GM23248 (cell line): ENCODE measurements at regions not wholly inside any gene's neighbourhood (a gene's known extent, or its start where the extent isn't known, plus 50 kb on each side); places are given as distances from the start of the nearest gene placed in this dataset.

Source experiments
- EZH2 ChIP-seq: fragments of 200-600 bp; sonication (generic); IDR thresholded peaks from 2 replicates; pipeline ENCODE4 v1.6.1; 2018; ENCODE audit warnings: antibody characterized with exemption, mild to moderate bottlenecking; ENCODE audit not compliant: insufficient read depth, poor library complexity, severe bottlenecking
- EZH2phosphoT487 ChIP-seq: fragments of 200-600 bp; sonication (generic); IDR thresholded peaks from 2 replicates; pipeline ENCODE4 v1.6.1; 2018; ENCODE audit warnings: antibody characterized with exemption, moderate library complexity, mild to moderate bottlenecking, low read depth; ENCODE audit not compliant: insufficient read depth

DNA sequence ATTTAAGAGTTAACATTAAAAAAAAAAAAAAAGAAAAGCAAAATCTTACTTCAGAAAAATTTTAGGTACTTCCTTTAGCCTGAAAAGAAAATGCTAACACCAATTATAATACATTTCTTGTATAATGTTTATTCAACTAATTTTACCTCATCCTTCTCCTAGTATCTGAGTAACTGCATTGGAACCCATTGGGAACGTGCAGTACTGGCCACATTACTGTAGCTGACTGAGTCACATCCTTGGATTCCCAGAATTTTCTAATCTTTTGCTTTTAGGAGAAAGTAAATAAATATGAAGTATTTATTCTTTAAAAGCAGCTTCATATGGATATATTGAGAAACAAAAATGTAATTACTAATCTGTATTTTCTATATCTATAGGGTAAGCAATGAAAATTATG is 82.6 kb upstream of the SLITRK2 start:
- TF ChIP-seq EZH2 = no peak
- no peak for TF ChIP-seq EZH2phosphoT487
